BE2C (cell line): ENCODE measurements at regions not wholly inside any gene's neighbourhood (a gene's known extent, or its start where the extent isn't known, plus 50 kb on each side); places are given as distances from the start of the nearest gene placed in this dataset.

Experiments
- DNase-seq: peaks from one replicate; pipeline ENCODE4 v3.0.0-alpha.2; 2020
- H3K27me3 ChIP-seq: fragments of 250-450 bp; sonication (Bioruptor Pico); 2 replicates; pipeline ENCODE4 v1.5.1; 2020; ENCODE audit warnings: mild to moderate bottlenecking
- H3K36me3 ChIP-seq: fragments of 250-450 bp; sonication (Bioruptor Pico); 2 replicates; pipeline ENCODE4 v1.5.1; 2020; ENCODE audit warnings: mild to moderate bottlenecking
- H3K4me1 ChIP-seq: fragments of 250-450 bp; sonication (Bioruptor Pico); 2 replicates; pipeline ENCODE4 v1.5.1; 2020
- H3K4me3 ChIP-seq: 2 replicates; pipeline ENCODE4 v1.5.1; 2011; ENCODE audit warnings: low read depth, low read length
- H3K9me3 ChIP-seq: fragments of 250-450 bp; sonication (Bioruptor Pico); 2 replicates; pipeline ENCODE4 v1.5.1; 2020
- TF ChIP-seq, protein P1 (sequence below): IDR thresholded peaks from 2 replicates; pipeline ENCODE4 v1.5.1; 2012; ENCODE audit warnings: mild to moderate bottlenecking, low read depth, low read length

DNA sequence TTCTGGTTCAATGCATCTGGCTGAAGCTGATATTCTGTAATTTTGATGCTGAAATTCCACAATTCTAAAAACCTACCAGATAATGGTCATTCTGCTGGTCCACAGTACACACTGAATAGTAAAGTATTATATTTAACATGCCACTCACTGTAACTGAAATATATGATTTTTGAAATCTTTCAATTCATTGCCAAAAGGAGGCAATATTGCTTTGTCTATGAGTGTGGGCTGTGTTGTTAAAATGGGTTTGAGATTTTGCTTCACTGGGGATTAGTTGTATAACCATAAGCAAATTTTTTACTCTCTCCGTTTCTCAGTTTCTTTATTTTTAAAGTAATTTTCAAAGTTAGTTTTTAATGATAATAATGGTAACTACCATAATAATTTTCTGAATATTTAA, 1404.1 kb upstream of the IGFBP7 start:
- Histone ChIP-seq H3K36me3 (no peaks in the 10 kb centered on the region), H3K9me3 (no peaks in the 10 kb centered on the region), H3K27me3 (no peaks in the 10 kb centered on the region), H3K4me1 (no peaks in the 10 kb centered on the region), H3K4me3 (no peak overlapping the region)
- DNase-seq = no peak
- TF ChIP-seq, protein P1, sequence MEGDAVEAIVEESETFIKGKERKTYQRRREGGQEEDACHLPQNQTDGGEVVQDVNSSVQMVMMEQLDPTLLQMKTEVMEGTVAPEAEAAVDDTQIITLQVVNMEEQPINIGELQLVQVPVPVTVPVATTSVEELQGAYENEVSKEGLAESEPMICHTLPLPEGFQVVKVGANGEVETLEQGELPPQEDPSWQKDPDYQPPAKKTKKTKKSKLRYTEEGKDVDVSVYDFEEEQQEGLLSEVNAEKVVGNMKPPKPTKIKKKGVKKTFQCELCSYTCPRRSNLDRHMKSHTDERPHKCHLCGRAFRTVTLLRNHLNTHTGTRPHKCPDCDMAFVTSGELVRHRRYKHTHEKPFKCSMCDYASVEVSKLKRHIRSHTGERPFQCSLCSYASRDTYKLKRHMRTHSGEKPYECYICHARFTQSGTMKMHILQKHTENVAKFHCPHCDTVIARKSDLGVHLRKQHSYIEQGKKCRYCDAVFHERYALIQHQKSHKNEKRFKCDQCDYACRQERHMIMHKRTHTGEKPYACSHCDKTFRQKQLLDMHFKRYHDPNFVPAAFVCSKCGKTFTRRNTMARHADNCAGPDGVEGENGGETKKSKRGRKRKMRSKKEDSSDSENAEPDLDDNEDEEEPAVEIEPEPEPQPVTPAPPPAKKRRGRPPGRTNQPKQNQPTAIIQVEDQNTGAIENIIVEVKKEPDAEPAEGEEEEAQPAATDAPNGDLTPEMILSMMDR = no peak

DNA sequence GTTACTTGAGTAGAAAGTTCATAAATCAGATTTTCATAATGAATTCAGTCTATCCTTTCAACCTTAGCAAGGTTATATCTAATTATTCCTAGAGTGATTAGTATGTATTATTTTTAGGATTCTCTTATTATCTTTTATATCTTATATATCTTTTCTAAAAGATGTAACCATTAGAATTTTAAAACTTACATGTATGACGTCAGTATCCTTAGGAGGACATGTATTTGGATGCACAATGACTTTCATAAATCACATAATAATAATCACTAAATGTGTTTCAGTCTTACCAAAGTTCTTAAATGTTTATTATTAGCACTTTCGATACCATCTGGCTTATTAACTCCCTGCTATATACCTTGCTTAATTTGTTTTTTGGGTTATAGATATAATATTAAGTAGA, 1400.5 kb upstream of the IGFBP7 start:
- TF ChIP-seq, protein P1 = no peak
- Histone ChIP-seq H3K9me3 (no peaks in the 10 kb centered on the region), H3K27me3 (no peaks in the 10 kb centered on the region), H3K4me3 (no peak overlapping the region), H3K4me1 (no peaks in the 10 kb centered on the region), H3K36me3 (no peaks in the 10 kb centered on the region)
- DNase-seq = no peak

DNA sequence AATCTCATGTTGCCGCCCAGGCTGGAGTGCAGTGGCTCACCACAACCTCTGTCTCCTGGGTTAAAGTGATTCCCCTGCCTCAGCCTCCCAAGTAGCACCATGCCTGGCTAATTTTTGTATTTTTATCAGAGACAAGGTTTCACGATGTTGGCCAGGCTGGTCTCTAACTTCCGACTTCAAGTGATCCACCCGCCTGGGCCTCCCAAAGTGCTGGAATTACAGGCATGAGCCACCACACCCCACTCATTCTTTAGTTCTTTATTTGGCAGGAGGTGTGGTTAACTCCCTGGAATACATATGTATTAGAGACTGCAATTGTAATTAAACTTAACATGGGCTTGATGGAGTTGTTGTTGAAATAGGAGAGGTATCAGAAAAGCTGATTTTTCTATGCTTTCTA, 1396.9 kb upstream of the IGFBP7 start:
- TF ChIP-seq, protein P1 = no peak
- H3K4me1 ChIP-seq = no peaks in the 10 kb centered on the region
- no peaks in the 10 kb centered on the region for H3K27me3 ChIP-seq
- no peaks in the 10 kb centered on the region for H3K9me3 ChIP-seq
- H3K4me3 ChIP-seq = no peak overlapping the region
- H3K36me3 ChIP-seq = no peaks in the 10 kb centered on the region
- no peak for DNase-seq

DNA sequence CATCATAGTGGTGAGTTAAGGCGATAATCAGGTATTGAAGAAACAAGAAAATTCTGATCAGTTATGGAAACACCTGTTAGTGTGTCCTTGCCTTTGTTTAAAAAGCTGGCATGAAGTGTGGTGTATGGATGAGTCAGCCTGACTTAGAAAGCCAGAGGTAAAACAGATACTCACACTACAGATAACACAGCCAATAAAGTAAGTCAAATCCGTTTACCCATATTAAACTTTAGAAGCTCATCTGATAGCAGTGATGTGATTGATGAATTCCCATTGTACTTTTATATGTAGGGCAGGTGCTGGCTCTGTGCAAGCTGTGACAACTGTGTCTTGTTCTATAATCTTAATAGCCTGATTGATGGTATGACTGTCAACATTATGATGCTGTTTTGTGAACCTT, 1392.7 kb upstream of the IGFBP7 start:
- Histone ChIP-seq H3K27me3 (no peaks in the 10 kb centered on the region), H3K4me1 (no peaks in the 10 kb centered on the region), H3K4me3 (no peak overlapping the region), H3K36me3 (no peaks in the 10 kb centered on the region), H3K9me3 (no peaks in the 10 kb centered on the region)
- TF ChIP-seq, protein P1 = no peak
- no peak for DNase-seq

DNA sequence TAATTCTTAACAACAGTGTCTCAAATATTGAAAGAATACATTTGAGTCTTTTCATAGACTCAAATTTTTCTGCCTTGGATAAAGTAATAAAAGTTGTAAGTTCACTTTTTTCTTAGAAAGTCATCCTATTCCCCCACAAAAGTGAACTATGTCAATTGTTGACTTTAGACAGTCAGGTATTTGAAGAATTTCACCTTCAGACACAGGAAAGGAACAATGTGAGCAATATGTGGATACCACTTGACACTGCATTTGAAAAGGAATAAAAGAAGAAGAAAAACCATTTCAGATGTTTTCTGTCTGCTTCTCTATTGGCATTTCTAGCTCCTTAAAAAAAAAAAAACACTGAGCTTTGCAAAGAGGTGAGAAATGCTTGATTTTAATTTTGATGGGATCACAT, 1389.0 kb upstream of the IGFBP7 start:
- TF ChIP-seq, protein P1 = no peak
- Histone ChIP-seq H3K4me3 (no peak overlapping the region), H3K36me3 (no peaks in the 10 kb centered on the region), H3K27me3 (no peaks in the 10 kb centered on the region), H3K4me1 (no peaks in the 10 kb centered on the region), H3K9me3 (no peaks in the 10 kb centered on the region)
- no peak for DNase-seq

DNA sequence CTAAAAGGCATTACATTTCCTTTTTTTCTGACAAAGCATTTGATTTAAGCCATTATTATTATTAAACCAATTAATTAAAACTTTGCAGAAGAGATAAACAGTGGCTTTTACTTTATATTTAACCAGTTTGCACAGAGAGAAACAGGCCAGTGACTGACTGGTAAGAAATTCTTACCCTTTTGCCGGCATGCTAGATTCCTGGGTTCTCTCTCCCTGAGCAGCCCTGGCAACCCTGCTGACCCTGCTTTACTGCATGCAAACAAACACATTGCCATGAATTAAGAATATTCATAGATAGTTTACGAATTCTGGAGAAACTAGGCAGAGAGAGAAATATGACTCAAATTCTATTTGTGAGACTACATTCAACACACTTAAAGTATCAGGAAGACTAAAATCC, 1381.4 kb upstream of the IGFBP7 start:
- Histone ChIP-seq H3K27me3 (no peaks in the 10 kb centered on the region), H3K36me3 (no peaks in the 10 kb centered on the region), H3K4me3 (no peak overlapping the region), H3K4me1 (no peaks in the 10 kb centered on the region), H3K9me3 (no peaks in the 10 kb centered on the region)
- DNase-seq = no peak
- TF ChIP-seq, protein P1 = no peak
